ENCODE measurements at regions not wholly inside any gene's neighbourhood (a gene's known extent, or its start where the extent isn't known, plus 50 kb on each side); places are given as distances from the start of the nearest gene placed in this dataset.

- Histone ChIP-seq H3K9ac (no peak overlapping the region), H3K27me3 (no peaks in the 10 kb centered on the region), H3K27ac (no peak overlapping the region), H3K4me1 (no peaks in the 10 kb centered on the region), H3K4me2 (no peak overlapping the region), H3K36me3 (no peaks in the 10 kb centered on the region), H3K9me3 (no peaks in the 10 kb centered on the region), H4K20me1 (no peaks in the 10 kb centered on the region), H3K4me3 (no peak overlapping the region)
- no peak for TF ChIP-seq Cebpa-rat (IDR thresholded peaks at IDR 0.05)
Measured at GRCh38 chr2:35374845-35375244, 980.7 kb upstream of the CRIM1 start.

- no peak for TF ChIP-seq Cebpa-rat (IDR thresholded peaks at IDR 0.05)
- Histone ChIP-seq H3K27ac (no peak overlapping the region), H3K27me3 (no peaks in the 10 kb centered on the region), H3K4me1 (no peaks in the 10 kb centered on the region), H3K9me3 (no peaks in the 10 kb centered on the region), H3K4me2 (no peak overlapping the region), H3K9ac (no peak overlapping the region), H3K4me3 (no peak overlapping the region), H3K36me3 (no peaks in the 10 kb centered on the region), H4K20me1 (no peaks in the 10 kb centered on the region)
Measured at GRCh38 chr2:35365859-35366258, 989.7 kb upstream of the CRIM1 start.

- H3K27ac ChIP-seq = no peak overlapping the region
- no peaks in the 10 kb centered on the region for H3K4me1 ChIP-seq
- H3K4me3 ChIP-seq = no peak overlapping the region
- no peak for TF ChIP-seq Cebpa-rat (IDR thresholded peaks at IDR 0.05)
- H3K9ac ChIP-seq = no peak overlapping the region
- no peaks in the 10 kb centered on the region for H3K36me3 ChIP-seq
- H3K27me3 ChIP-seq = no peaks in the 10 kb centered on the region
- no peaks in the 10 kb centered on the region for H4K20me1 ChIP-seq
- no peak overlapping the region for H3K4me2 ChIP-seq
- peaks cover 15% of the 10 kb centered on the region for H3K9me3 ChIP-seq
Measured at GRCh38 chr2:35356332-35356731, 999.2 kb upstream of the CRIM1 start.

GRCh38 chr2:35355056-35355455, 1000.5 kb upstream of the CRIM1 start:
- H3K4me3 ChIP-seq = no peak overlapping the region
- peaks cover 15% of the 10 kb centered on the region for H3K9me3 ChIP-seq
- no peak overlapping the region for H3K4me2 ChIP-seq
- H3K27ac ChIP-seq = no peak overlapping the region
- no peak for TF ChIP-seq Cebpa-rat (IDR thresholded peaks at IDR 0.05)
- H3K36me3 ChIP-seq = no peaks in the 10 kb centered on the region
- no peaks in the 10 kb centered on the region for H3K4me1 ChIP-seq
- H3K9ac ChIP-seq = no peak overlapping the region
- H4K20me1 ChIP-seq = no peaks in the 10 kb centered on the region
- no peaks in the 10 kb centered on the region for H3K27me3 ChIP-seq

GRCh38 chr2:35347561-35347960, 1008.0 kb upstream of the CRIM1 start:
- TF ChIP-seq Cebpa-rat (IDR thresholded peaks at IDR 0.05) = no peak

GRCh38 chr2:35343135-35343534, 1012.4 kb upstream of the CRIM1 start:
- Histone ChIP-seq H3K4me1 (no peaks in the 10 kb centered on the region), H3K4me2 (no peak overlapping the region), H3K9ac (no peak overlapping the region), H3K4me3 (no peak overlapping the region), H3K36me3 (no peaks in the 10 kb centered on the region), H3K27me3 (no peaks in the 10 kb centered on the region), H4K20me1 (no peaks in the 10 kb centered on the region), H3K9me3 (peaks cover 13% of the 10 kb centered on the region; the same call in 1 of the 2 replicates), H3K27ac (no peak overlapping the region)
- no peak for TF ChIP-seq Cebpa-rat (IDR thresholded peaks at IDR 0.05)

More at GRCh38 chr2:35347561-35347960, 1008.0 kb upstream of the CRIM1 start:
- Histone ChIP-seq H3K9ac (no peak overlapping the region), H3K27ac (no peak overlapping the region), H3K27me3 (no peaks in the 10 kb centered on the region), H3K4me3 (no peak overlapping the region), H3K4me2 (no peak overlapping the region), H3K4me1 (no peaks in the 10 kb centered on the region), H4K20me1 (no peaks in the 10 kb centered on the region), H3K9me3 (peaks cover 9% of the 10 kb centered on the region; the same call in 1 of the 2 replicates), H3K36me3 (no peaks in the 10 kb centered on the region)

- Histone ChIP-seq H3K27me3 (no peaks in the 10 kb centered on the region), H3K27ac (no peak overlapping the region), H3K9ac (no peak overlapping the region), H3K4me2 (no peak overlapping the region), H3K4me3 (no peak overlapping the region), H3K9me3 (peaks cover 13% of the 10 kb centered on the region; the same call in 1 of the 2 replicates), H3K4me1 (no peaks in the 10 kb centered on the region), H3K36me3 (no peaks in the 10 kb centered on the region), H4K20me1 (no peaks in the 10 kb centered on the region)
- no peak for TF ChIP-seq Cebpa-rat (IDR thresholded peaks at IDR 0.05)
Measured at GRCh38 chr2:35339211-35339610, 1016.4 kb upstream of the CRIM1 start.

- Histone ChIP-seq H4K20me1 (no peaks in the 10 kb centered on the region), H3K9ac (no peak overlapping the region), H3K36me3 (no peaks in the 10 kb centered on the region), H3K9me3 (peaks cover 8% of the 10 kb centered on the region; the same call in 1 of the 2 replicates), H3K4me2 (no peak overlapping the region), H3K4me1 (no peaks in the 10 kb centered on the region), H3K27me3 (no peaks in the 10 kb centered on the region), H3K4me3 (no peak overlapping the region), H3K27ac (no peak overlapping the region)
- no peak for TF ChIP-seq Cebpa-rat (IDR thresholded peaks at IDR 0.05)
Measured at GRCh38 chr2:35337922-35338321, 1017.7 kb upstream of the CRIM1 start.

GRCh38 chr2:35314049-35314448, 1041.5 kb upstream of the CRIM1 start:
- Histone ChIP-seq H3K4me3 (no peak overlapping the region), H3K27ac (no peak overlapping the region), H3K36me3 (no peaks in the 10 kb centered on the region), H3K9ac (no peak overlapping the region), H3K27me3 (no peaks in the 10 kb centered on the region), H4K20me1 (no peaks in the 10 kb centered on the region), H3K4me1 (no peaks in the 10 kb centered on the region), H3K9me3 (no peaks in the 10 kb centered on the region), H3K4me2 (no peak overlapping the region)
- TF ChIP-seq Cebpa-rat (IDR thresholded peaks at IDR 0.05) = no peak

GRCh38 chr2:35301369-35301768, 1054.2 kb upstream of the CRIM1 start:
- H4K20me1 ChIP-seq = no peaks in the 10 kb centered on the region
- H3K36me3 ChIP-seq = no peaks in the 10 kb centered on the region
- no peak for TF ChIP-seq Cebpa-rat (IDR thresholded peaks at IDR 0.05)
- no peaks in the 10 kb centered on the region for H3K9me3 ChIP-seq
- no peaks in the 10 kb centered on the region for H3K27me3 ChIP-seq
- peaks cover 7% of the 10 kb centered on the region; the same call in 1 of the 2 replicates for H3K4me1 ChIP-seq
- no peak overlapping the region for H3K4me3 ChIP-seq
- H3K27ac ChIP-seq = no peak overlapping the region
- H3K9ac ChIP-seq = no peak overlapping the region
- H3K4me2 ChIP-seq = no peak overlapping the region

- Histone ChIP-seq H4K20me1 (no peaks in the 10 kb centered on the region), H3K27ac (no peak overlapping the region), H3K4me2 (no peak overlapping the region), H3K4me1 (peaks cover 7% of the 10 kb centered on the region; the same call in 1 of the 2 replicates), H3K27me3 (no peaks in the 10 kb centered on the region), H3K4me3 (no peak overlapping the region), H3K36me3 (no peaks in the 10 kb centered on the region), H3K9ac (no peak overlapping the region), H3K9me3 (no peaks in the 10 kb centered on the region)
- no peak for TF ChIP-seq Cebpa-rat (IDR thresholded peaks at IDR 0.05)
Measured at GRCh38 chr2:35298493-35298892, 1057.1 kb upstream of the CRIM1 start.

Measured in BLaER1 (cell line).